Mesodermal cell (in vitro differentiated cells): ENCODE measurements at regions not wholly inside any gene's neighbourhood (a gene's known extent, or its start where the extent isn't known, plus 50 kb on each side); places are given as distances from the start of the nearest gene placed in this dataset.

Experiments used
- H3K27ac ChIP-seq: 2 replicates; pipeline ENCODE4 v1.7.0; 2013; ENCODE audit warnings: mild to moderate bottlenecking, low read depth, low read length, moderate library complexity; ENCODE audit not compliant: severe bottlenecking
- H3K36me3 ChIP-seq: 2 replicates; pipeline ENCODE4 v1.7.1; 2013; ENCODE audit warnings: mild to moderate bottlenecking, low read length, moderate library complexity; ENCODE audit not compliant: control insufficient read depth, insufficient read depth
- H3K4me1 ChIP-seq: one replicate; pipeline ENCODE4 v1.7.1; 2013; ENCODE audit warnings: mild to moderate bottlenecking, low read length; ENCODE audit not compliant: insufficient read depth, control insufficient read depth, poor library complexity, severe bottlenecking
- H3K4me3 ChIP-seq: 2 replicates; pipeline ENCODE4 v1.7.0; 2013; ENCODE audit warnings: low read length, control low read depth, mild to moderate bottlenecking; ENCODE audit not compliant: insufficient read depth, poor library complexity, severe bottlenecking; ENCODE audit errors: extremely low read depth
- H3K9me3 ChIP-seq: 2 replicates; pipeline ENCODE4 v1.7.1; 2013; ENCODE audit warnings: mild to moderate bottlenecking, low read length, moderate library complexity; ENCODE audit not compliant: control insufficient read depth
- WGBS, 2 experiments: methylation state at CpG; one replicate each; pipeline ENCODE4 v1.1.5; 2013; ENCODE audit warnings: missing lambda C conversion rate in 2 of 2; ENCODE audit not compliant: insufficient coverage in 2 of 2; 5-methylcytosine and 5-hydroxymethylcytosine counted together

GRCh38 chrX:6667048-6667768, 132.3 kb upstream of the VCX3A start:
- Histone ChIP-seq H3K9me3 (no peaks in the 10 kb centered on the region), H3K27ac (no peak overlapping the region), H3K4me3 (no peak overlapping the region), H3K36me3 (no peaks in the 10 kb centered on the region), H3K4me1 (no peaks in the 10 kb centered on the region)
- 90% methylated on average over 3 of the region's 5 CpGs; no CpG with 5 or more reads in 1 of the 2 experiments for whole genome bisulfite sequencing, 2 experiments

- Histone ChIP-seq H3K4me3 (no peak overlapping the region), H3K9me3 (no peaks in the 10 kb centered on the region), H3K36me3 (no peaks in the 10 kb centered on the region), H3K27ac (no peak overlapping the region), H3K4me1 (no peaks in the 10 kb centered on the region)
- WGBS, 2 experiments = 83% methylated on average over 1 of the region's 2 CpGs; no CpG with 5 or more reads in 1 of the 2 experiments
These were observed 131.7 kb upstream of the VCX3A start for GRCh38 chrX:6666624-6667023.

DNA sequence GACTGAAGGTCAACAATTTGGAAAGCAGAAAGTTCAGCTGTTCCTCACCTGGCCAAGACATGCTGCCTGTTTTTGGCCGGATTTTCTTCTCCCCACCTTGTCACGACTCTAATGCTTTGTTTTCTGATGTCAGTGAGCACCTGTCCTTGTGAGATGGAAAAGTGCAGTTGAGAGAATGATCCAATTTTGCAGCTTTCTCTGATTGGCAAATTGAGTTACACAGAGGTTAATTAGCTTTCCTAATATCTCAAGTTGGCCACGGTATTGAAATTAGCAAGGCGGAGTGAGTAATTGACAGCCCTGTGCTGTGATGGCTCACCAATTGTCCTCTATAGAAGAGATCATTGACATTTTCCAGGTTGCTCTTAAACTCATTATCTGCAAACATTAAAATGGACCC, 126.8 kb upstream of the VCX3A start:
- no peaks in the 10 kb centered on the region for H3K36me3 ChIP-seq
- 90% methylated on average over 2 of the region's 4 CpGs; no CpG with 5 or more reads in 1 of the 2 experiments for WGBS, 2 experiments
- H3K27ac ChIP-seq = no peak overlapping the region
- no peaks in the 10 kb centered on the region for H3K4me1 ChIP-seq
- peaks cover 3% of the 10 kb centered on the region for H3K9me3 ChIP-seq
- no peak overlapping the region for H3K4me3 ChIP-seq

DNA sequence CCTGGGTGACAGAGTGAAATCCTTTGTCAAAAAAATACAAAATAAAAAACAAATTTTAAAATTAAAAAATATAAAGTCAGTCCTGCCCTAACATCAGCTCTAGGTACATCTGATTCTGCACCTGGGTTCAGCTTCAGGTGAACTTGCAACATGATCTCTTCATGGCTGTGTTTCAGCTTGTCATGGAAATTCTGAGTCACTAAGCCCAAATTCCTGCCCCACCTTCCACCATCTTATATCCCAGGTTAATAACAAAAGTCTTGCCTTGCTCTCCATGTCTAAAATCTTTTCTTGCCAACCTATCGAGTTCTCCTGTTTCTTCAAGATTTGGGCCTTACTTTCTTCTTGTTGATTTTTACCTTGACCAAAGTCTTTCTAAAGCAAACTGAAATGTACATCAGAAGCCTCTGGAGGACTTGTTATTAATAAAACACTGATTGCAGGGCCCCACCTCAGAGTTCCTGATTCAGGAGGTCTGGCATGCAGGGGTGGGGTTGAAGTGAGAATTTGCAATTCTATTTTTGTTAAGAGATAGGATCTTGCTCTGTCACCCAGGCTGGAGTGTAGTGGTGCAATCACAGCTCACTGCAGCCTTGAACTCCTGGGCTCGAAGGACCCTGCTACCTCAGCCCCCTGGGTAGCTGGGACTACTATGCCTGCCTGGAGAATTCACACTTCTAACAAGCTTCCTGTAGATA, 125.8 kb upstream of the VCX3A start:
- WGBS, 2 experiments = no CpG with 5 or more reads among the region's 2 CpGs
- no peaks in the 10 kb centered on the region for H3K4me1 ChIP-seq
- peaks cover 3% of the 10 kb centered on the region for H3K9me3 ChIP-seq
- H3K27ac ChIP-seq = no peak overlapping the region
- H3K4me3 ChIP-seq = no peak overlapping the region
- no peaks in the 10 kb centered on the region for H3K36me3 ChIP-seq

DNA sequence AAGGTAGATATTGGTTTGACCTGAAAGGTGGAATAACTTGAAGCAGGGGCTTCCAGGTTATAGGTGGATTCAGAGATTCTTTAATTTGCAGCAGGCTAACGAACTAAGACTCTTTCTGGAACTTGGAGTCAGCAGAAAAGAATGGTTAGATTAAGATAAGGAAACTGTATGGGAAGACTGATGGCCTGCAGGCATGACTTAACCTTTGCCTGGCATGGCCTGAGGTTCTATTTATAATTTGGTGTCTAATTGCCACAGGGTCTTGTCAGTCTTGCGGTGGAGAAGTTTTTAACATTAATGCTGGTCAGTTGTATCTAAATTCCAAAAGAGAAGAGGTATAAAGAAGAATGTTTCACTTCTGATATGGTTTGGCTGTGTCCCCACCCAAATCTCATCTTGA, 110.3 kb upstream of the VCX3A start:
- Histone ChIP-seq H3K36me3 (no peaks in the 10 kb centered on the region), H3K4me3 (no peak overlapping the region), H3K27ac (no peak overlapping the region), H3K4me1 (no peaks in the 10 kb centered on the region), H3K9me3 (no peaks in the 10 kb centered on the region)
- 86 to 100% methylated on average over 1 to 2 of the region's 2 CpGs for WGBS, 2 experiments

DNA sequence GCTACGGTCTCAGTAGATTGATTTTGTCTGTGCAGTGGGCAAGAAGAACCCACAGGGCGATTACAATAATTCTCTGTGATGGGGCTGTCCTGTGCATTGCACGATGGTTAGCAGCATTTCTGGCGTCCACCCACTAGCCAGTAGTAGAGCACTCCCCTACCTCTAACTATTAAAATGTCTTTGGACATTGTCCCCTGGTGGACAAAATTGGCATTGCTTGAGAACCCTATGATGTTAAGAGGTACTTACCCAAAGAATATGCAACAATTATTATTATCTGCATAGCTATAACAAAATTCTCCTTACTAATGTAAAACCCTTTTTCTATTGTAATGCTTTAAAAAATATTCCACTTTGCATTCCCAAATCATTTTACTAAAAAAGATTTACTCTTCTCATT, 109.5 kb upstream of the VCX3A start:
- Histone ChIP-seq H3K36me3 (no peaks in the 10 kb centered on the region), H3K4me1 (no peaks in the 10 kb centered on the region), H3K27ac (no peak overlapping the region), H3K9me3 (no peaks in the 10 kb centered on the region), H3K4me3 (no peak overlapping the region)
- no CpG with 5 or more reads among the region's 4 CpGs for WGBS, 2 experiments

GRCh38 chrX:6640727-6641126, 105.8 kb upstream of the VCX3A start:
- Histone ChIP-seq H3K4me1 (no peaks in the 10 kb centered on the region), H3K27ac (no peak overlapping the region), H3K4me3 (no peak overlapping the region), H3K36me3 (no peaks in the 10 kb centered on the region), H3K9me3 (no peaks in the 10 kb centered on the region)
- WGBS, 2 experiments = no CpG with 5 or more reads among the region's 4 CpGs

DNA sequence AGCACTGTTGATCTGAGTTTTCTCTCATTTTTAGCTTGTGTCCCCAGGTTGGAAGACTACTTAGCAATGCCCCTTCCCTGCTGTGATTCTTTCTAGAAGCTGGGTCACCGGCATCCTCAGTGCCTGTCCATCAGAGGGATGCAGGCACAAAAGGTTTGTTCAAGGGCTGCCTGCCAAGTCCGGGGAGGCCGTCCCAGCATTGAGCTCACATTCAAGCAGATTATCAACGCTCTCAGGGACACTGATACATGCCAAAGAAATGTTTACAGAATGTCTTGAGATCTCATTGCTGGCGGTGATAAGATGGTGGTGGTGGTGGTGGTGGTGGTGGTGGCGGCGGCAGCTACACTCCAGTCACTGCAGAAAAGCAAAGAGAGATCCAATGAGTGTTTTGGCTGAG, 79.6 kb upstream of the VCX3A start:
- Histone ChIP-seq H3K4me3 (no peak overlapping the region), H3K4me1 (no peaks in the 10 kb centered on the region), H3K36me3 (no peaks in the 10 kb centered on the region), H3K9me3 (no peaks in the 10 kb centered on the region), H3K27ac (no peak overlapping the region)
- 96% methylated on average over 4 of the region's 7 CpGs; no CpG with 5 or more reads in 1 of the 2 experiments for WGBS, 2 experiments

DNA sequence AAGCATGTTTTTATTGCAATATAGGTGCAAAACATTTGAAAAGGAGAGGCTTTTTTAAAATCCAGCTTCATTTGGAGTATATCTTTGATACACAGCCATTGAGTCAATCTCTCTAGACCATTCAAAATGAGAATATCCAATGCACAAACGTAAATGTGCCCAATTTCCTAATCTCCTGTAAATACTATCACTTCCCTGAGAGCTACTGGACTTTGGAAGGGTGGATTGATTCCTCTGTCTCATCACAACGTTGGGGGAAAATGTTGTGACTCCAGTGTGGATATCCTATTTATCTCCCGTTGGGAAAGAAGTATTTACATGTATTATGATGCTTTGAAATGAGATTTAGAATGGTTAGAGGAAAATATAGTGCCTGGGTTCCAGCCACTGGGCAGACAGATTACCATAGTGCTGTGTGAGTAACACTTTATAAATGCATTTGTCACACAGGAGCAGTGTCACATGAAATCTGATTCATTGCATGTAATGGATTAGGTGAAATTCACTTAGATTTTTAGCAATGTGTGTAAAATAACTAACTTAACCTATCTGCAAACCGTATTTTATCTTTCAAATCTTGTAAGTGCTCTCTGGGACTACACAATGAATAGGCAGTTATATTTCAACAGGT, 64.4 kb upstream of the VCX3A start:
- WGBS, 2 experiments = no CpG with 5 or more reads among the region's 4 CpGs
- Histone ChIP-seq H3K9me3 (no peaks in the 10 kb centered on the region), H3K36me3 (no peaks in the 10 kb centered on the region), H3K4me3 (no peak overlapping the region), H3K4me1 (no peaks in the 10 kb centered on the region), H3K27ac (no peak overlapping the region)
